NCI-H1092 treated with DMSO at 0.1 percent for 48 hours (cell line): ENCODE measurements at regions not wholly inside any gene's neighbourhood (a gene's known extent, or its start where the extent isn't known, plus 50 kb on each side); places are given as distances from the start of the nearest gene placed in this dataset.
A peak's percentile ranks its signal among the peaks of the same experiment; 100 is the strongest.
"Not testable (repeated sequence)": the region's sequence is repeated elsewhere in the genome, so short reads cannot be mapped to it uniquely, and the experiment has no call there.

Experiments
- DNase-seq: peaks from one replicate; lab custom pipeline; 2025; lab: John Stamatoyannopoulos, UW

- DNase-seq, result peak; percentile 13
Observed at GRCh38 chr2:174697255-174697654, 67.0 kb downstream of the CHRNA1 start.

DNA sequence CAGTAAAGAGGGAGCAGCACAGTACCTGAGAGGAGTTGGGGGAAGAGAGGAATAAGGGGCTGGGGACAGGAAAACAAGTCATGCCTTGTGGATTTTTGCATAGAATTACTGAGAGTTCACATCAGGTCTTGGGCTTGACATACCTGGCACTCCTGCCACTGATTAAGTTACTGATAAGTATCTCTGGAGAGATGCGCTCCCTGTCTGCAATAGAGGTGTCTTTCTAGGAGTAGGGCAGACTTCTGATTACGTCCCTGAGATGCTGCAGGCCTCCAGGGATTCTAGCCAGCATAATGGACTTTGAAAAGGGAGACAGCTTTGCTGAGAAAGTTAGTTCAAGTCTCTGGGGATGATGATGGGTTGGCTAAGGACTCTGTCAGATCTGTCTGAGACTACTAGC is 69.4 kb downstream of the CHRNA1 start:
- no peak for DNase-seq

DNA sequence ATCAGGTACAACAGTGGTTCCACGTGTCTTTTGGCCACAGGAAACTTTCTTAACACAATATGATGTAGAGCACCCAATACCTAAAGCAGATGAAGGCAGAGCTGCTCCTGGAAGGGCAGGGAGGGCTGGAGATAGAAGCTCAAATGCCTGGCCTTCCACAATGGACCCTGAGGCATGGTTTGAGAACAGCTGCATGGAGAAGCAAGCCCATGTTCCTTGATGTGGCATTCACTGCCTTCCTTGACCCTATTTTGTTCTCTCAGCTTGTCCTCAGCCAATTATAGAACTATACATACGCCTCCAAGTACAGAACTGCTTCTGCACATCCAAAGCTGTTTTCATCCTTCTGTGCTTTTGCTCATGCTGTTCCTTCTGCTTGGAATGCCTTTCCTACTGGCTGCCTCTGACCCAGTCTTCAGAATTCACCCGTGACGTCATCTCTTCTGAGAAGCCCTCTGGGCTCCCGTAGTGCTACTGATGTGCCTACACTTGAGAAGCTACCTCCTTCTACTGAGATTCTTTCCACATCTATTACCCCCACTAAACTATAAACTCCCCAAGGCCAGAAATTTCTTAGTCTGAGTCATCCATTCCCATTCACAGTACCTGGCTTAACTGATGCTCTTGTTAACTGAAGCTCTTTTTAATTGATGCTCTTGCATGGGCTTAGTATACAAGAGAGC is 69.9 kb downstream of the CHRNA1 start:
- DNase-seq, result no peak

DNA sequence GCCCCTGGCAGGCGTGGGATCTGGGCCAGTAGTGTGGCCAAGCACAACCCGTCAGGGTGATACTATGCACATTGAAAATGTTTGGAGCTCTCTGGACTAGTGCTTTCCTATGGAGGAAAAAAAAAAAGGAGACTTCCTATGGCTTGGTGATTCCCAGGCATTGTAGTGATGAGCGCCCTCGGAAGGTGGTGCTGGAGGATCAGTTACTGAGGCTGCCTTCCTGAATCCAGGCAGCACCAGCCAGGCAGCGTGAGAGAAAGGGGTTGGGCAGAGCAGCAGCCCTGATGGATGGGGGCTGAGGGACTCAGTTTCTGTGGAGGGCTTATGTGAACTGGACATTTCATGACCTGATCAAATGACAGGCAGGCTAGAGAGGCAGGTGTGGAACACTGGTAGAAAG is 70.9 kb downstream of the CHRNA1 start:
- DNase-seq, result no peak

- DNase-seq, result no peak
Observed at GRCh38 chr2:174692256-174692919, 71.9 kb downstream of the CHRNA1 start.

DNA sequence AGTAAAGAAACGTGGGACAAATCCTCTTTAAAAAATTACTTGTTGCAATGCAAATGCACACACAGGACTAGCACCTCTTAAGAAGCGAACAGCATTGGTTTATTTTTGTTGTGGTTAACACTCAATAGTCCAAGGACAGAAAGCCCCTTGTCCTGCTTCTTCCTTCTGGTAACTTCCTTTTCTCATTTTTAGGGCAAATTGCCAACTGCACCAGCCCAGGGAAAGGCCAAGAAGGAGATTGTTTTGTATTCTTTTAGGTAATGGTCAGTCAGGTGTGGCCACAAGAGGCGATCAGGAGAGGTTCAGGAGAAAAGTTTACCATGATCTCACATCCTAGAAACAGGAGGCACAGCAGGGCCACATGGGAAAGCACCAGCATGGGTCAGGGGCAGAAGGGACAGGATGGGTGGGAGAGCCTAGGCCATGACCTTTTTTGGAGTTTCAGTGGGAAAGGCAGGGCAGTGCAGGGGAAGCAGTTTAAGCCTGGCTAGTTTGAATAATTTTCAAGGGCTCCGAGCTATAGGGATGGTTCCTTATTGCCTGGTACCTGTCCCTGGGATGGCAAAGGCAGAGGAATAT is 73.0 kb downstream of the CHRNA1 start:
- no peak for DNase-seq

- no peak for DNase-seq
Observed at GRCh38 chr2:174690026-174690425, 74.2 kb downstream of the CHRNA1 start.

DNA sequence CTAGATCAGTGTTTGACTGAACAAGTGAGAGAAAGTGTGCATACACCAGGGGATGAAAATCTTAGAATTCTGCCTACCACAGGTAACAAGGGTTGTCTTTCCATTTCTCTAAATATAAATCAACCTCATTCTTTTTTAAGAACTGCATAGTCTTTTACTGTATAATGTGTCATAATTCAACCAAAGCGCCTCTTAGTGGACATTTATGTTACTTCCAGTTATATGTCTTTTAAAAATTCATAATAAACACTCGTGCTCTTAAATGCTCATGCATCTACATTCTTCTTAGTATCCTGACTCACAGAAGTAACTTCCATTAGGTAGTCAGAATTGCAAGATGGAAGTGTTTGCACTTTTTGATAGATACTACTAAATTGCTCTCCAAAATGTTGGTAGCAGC is 76.2 kb downstream of the CHRNA1 start:
- no peak for DNase-seq

DNA sequence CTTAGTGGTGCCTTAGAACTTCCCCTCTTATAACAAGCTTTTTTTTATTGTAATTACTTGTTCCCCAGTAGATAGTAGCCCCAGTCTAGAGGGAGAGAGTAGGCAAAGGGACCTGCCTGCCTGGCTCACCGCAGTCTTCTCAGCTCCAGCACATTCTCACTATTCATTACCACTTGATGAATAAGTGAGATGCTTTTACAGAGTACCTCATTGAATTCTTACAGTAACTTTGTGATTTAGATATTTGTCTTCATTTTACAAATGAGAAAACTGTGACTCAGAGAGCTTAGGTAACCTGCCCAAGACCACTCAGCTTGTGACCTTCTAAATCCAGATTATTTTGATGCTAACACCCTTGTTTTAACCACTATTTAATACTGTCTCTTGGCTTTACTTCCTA is 77.8 kb downstream of the CHRNA1 start:
- no peak for DNase-seq

GRCh38 chr2:174683392-174683759 is 80.9 kb downstream of the CHRNA1 start:
- DNase-seq, result no peak

GRCh38 chr2:174682578-174683391 is 81.5 kb downstream of the CHRNA1 start:
- peak; percentile 5 for DNase-seq

GRCh38 chr2:174682007-174682577 is 82.2 kb downstream of the CHRNA1 start:
- DNase-seq, result no peak

DNA sequence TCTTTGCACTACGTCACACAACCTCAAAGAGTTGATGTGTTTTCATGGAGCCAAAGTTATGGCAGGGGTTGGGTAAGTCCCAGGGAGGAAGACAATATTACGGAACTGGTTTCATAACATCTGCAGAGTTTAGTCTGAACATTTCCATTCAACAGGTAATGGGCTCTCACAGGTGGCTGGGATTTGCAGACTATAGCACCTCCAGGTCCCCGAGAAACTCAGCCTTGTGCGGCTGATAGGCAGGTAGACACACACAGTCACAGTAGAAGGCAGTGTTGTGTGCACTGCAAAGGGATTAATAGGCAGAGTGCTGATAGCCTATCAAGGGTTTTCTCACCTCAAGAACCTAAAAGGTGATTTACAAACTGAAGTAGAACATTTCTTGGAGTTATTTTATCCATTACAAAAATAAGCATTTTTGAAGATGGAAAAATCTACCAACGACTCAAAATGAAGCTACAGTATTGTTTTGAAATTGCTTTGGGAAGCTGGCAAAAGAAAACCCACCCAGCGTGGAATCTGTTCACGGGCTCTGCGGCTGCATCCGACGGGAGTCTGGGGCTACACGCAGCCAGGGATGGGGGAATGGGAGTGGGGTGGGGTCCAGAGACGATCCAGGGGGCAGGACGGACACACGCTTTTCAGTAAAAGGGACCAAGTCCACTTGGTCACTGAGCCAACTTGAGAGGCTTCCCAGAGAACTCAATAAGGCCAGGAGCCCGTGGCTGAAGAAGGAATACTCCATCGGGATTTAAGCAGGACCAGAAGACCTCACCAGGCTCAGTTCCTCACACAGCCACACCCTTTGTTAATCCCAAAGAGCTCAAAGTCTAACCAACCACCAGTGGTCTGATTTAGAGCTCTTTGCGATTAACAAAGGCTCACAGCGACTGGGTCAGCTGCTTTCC is 82.9 kb downstream of the CHRNA1 start:
- no peak for DNase-seq

- no peak for DNase-seq
Observed at GRCh38 chr2:174680221-174680620, 82.6 kb upstream of the WIPF1 start.

GRCh38 chr2:174678395-174678794 is 80.8 kb upstream of the WIPF1 start:
- DNase-seq, result no peak

DNA sequence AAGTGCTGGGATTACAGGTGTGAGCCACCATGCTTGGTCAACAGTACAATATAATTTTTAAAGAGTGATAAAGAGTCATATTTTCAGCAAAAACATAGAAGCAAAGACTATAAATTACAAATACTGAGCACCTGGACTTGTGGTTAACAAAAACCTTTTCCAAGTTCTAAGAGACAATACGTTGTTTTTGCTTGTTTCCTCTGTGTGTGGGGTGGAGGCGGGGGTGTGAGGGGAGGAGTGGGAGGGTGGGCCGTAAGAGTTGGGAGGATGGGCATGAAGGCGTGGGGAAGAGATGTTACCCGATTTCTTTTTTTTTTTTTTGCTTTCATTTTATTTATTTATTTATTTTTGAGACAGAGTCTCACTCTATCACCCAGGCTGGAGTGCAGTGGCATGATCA is 78.0 kb upstream of the WIPF1 start:
- no peak for DNase-seq

DNA sequence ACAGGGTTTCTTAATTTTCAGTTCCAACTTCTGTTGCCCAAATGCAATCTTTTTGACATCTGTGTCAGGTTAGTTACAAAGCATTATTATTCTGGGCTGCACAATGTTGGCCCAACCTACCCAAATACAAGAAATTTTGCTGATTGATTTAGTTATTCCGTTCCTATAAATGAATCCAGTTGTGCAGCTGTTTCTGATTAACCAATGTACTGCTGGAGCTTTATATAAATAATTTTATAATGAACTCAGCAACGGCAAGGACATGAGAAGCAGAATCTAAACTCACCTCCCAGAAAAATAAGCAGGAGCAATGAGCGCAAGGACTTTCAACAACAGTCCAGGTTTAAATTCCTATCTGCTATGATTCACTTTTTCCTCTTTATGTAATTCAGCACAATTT is 76.3 kb upstream of the WIPF1 start:
- no peak for DNase-seq

DNA sequence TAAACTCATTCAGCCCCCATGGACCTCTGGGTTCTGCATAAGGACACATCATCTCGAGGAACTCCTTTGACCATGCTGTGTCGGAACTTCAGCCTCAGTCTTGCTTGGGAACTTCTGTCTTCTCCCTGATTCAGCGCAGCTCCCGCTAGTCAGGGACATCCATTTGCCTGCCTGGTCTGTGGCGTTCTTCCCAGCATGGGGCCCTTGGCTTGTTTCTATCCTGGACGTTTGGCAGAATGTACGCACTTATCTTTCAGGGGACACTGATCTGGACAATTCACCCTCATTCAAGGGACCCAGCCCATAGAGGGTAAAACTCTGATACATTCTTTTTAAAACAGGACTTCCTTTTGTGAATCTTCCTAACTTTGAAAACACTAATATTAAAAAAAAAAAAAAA is 75.8 kb upstream of the WIPF1 start:
- DNase-seq, result no peak

DNA sequence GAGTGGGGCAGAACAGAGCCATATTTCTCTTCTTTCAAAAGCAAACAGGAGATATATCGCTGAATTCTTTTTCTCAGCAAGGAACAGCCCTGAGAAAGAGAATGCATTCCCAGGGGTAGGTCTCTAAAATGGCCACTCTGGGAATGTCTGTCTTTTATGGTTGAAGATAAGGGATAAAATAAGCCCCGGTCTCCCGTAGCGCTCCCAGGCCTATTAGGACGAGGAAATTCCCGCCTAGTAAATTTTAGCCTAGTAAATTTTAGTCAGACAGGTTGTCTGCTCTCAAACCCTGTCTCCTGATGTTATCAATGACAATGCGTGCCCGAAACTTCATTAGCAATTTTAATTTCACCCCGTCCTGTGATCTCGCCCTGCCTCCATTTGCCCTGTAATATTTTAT is 73.9 kb upstream of the WIPF1 start:
- not testable (repeated sequence) for DNase-seq

DNA sequence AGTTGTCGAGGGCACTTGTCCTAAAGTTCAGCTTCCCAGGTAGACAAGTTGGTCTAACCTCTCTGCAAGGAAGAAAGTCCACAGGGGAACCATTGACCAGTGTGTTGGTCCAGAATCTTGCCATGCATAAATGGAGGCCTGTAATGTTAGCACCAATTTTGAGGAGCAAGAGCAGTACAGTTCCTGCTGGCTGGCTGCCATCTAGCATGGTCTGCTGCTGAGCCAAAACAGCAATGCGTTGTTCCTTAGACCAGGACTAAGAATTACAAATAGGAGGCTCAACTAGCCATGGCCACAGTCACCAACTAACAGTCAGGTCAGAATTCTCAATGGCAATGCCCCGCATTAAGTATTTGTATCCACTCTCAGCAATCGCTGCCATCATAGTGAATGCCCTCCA is 72.8 kb upstream of the WIPF1 start:
- DNase-seq, result no peak

- DNase-seq, result no peak
Observed at GRCh38 chr2:174669336-174669735, 71.7 kb upstream of the WIPF1 start.
